Tibial artery (tissue), 4 donors: ENCODE measurements at regions not wholly inside any gene's neighbourhood (a gene's known extent, or its start where the extent isn't known, plus 50 kb on each side); places are given as distances from the start of the nearest gene placed in this dataset.

Experiments used
- DNase-seq, 2 donors: peaks; one replicate each; pipeline ENCODE4 v3.0.0-alpha.2; 2019
- H3K27ac ChIP-seq, 2 donors: fragments of 200-600 bp; sonication (generic) in 1 of 2; 1 replicate in 1 of 2; 2 replicates in 1 of 2; pipeline ENCODE4 v1.5.1; 2018 to 2019; ENCODE audit warnings: mild to moderate bottlenecking in 1 of 2
- H3K27me3 ChIP-seq, 2 donors: fragments of 200-600 bp; sonication (generic) in 1 of 2; one replicate each; pipeline versions ENCODE4 v1.5.1 to v1.6.0; 2016 to 2019
- H3K36me3 ChIP-seq, 3 donors: fragments of 200-600 bp; sonication (generic) in 2 of 3; one replicate each; pipeline ENCODE4 v1.5.1; 2016 to 2019; ENCODE audit warnings: mild to moderate bottlenecking in 2 of 3
- H3K4me1 ChIP-seq, 4 donors: fragments of 200-600 bp; sonication (generic) in 2 of 4; 1 replicate in 3 of 4; 2 replicates in 1 of 4; pipeline ENCODE4 v1.5.1; 2016 to 2019
- H3K4me3 ChIP-seq, 2 donors: fragments of 200-600 bp; sonication (generic) in 1 of 2; 1 replicate in 1 of 2; 2 replicates in 1 of 2; pipeline ENCODE4 v1.5.1; 2018 to 2019; ENCODE audit warnings: mild to moderate bottlenecking in 2 of 2
- H3K9me3 ChIP-seq, 3 donors: fragments of 200-600 bp; sonication (generic) in 1 of 3; one replicate each; pipeline ENCODE4 v1.5.1; 2016 to 2019
- CTCF ChIP-seq, 2 experiments: fragments of 200-600 bp in 1 of 2; fragments of 450-650 bp in 1 of 2; IDR thresholded peaks; one replicate each; pipeline ENCODE4 v1.5.1; 2017 to 2019; ENCODE audit warnings: antibody characterized with exemption in 2 of 2, mild to moderate bottlenecking in 1 of 2, moderate library complexity in 1 of 2
- intact Hi-C: fragments of 100-400 bp; cut with DNase I; formaldehyde crosslinking; loops from one replicate; pipeline ENCODE4 v1.15.0; 2023; ENCODE audit warnings: low total_unique reads

- Histone ChIP-seq H3K27me3 (peaks cover 0 to 9% of the 10 kb centered on the region in 2 donors), H3K27ac (no peak overlapping the region), H3K9me3 (no peaks in the 10 kb centered on the region), H3K36me3 (no peaks in the 10 kb centered on the region), H3K4me1 (peaks cover 0 to 15% (median 8%) of the 10 kb centered on the region in 4 donors), H3K4me3 (no peak overlapping the region)
- intact Hi-C loops = no loop called here
- no peak for DNase-seq
- no peak for TF ChIP-seq CTCF (IDR thresholded peaks at IDR 0.05)
These were observed 71.9 kb downstream of the TEX51 start for GRCh38 chr2:126970583-126970982.

- H3K9me3 ChIP-seq = no peaks in the 10 kb centered on the region
- no peak for TF ChIP-seq CTCF (IDR thresholded peaks at IDR 0.05)
- intact Hi-C loops = no loop called here
- peak overlapping the region in 1 of 2 donors; percentile 53 for H3K4me3 ChIP-seq
- no peak for DNase-seq
- H3K4me1 ChIP-seq = peaks cover 0 to 15% (median 8%) of the 10 kb centered on the region in 4 donors
- no peak overlapping the region for H3K27ac ChIP-seq
- H3K36me3 ChIP-seq = no peaks in the 10 kb centered on the region
- peaks cover 0 to 11% of the 10 kb centered on the region in 2 donors for H3K27me3 ChIP-seq
These were observed 72.4 kb downstream of the TEX51 start for GRCh38 chr2:126971162-126971480.

- peaks cover 0 to 15% of the 10 kb centered on the region in 2 donors for H3K27me3 ChIP-seq
- no peaks in the 10 kb centered on the region for H3K36me3 ChIP-seq
- peaks cover 0 to 15% (median 8%) of the 10 kb centered on the region in 4 donors for H3K4me1 ChIP-seq
- peak overlapping the region in 1 of 2 donors; percentile 31 for H3K27ac ChIP-seq
- TF ChIP-seq CTCF (IDR thresholded peaks at IDR 0.05) = peak; percentile 81 to 94
- no peaks in the 10 kb centered on the region for H3K9me3 ChIP-seq
- peak; percentile 48 to 83 for DNase-seq
- peak overlapping the region; percentile 34 to 53 for H3K4me3 ChIP-seq
- intact Hi-C loops = no loop called here
These were observed 73.0 kb downstream of the TEX51 start for GRCh38 chr2:126971481-126972278.

- Histone ChIP-seq H3K4me3 (peak overlapping the region in 1 of 2 donors; percentile 53), H3K9me3 (no peaks in the 10 kb centered on the region), H3K36me3 (no peaks in the 10 kb centered on the region), H3K27ac (no peak overlapping the region), H3K27me3 (peaks cover 0 to 15% of the 10 kb centered on the region in 2 donors), H3K4me1 (peaks cover 0 to 15% (median 8%) of the 10 kb centered on the region in 4 donors)
- no peak for TF ChIP-seq CTCF (IDR thresholded peaks at IDR 0.05)
- intact Hi-C loops = no loop called here
- DNase-seq = no peak
These were observed 73.6 kb downstream of the TEX51 start for GRCh38 chr2:126972279-126972626.

- Histone ChIP-seq H3K4me3 (no peak overlapping the region), H3K9me3 (no peaks in the 10 kb centered on the region), H3K27ac (no peak overlapping the region), H3K36me3 (no peaks in the 10 kb centered on the region), H3K4me1 (peaks cover 0 to 15% (median 8%) of the 10 kb centered on the region in 4 donors), H3K27me3 (peaks cover 0 to 17% of the 10 kb centered on the region in 2 donors)
- intact Hi-C loops = no loop called here
- DNase-seq = no peak
- TF ChIP-seq CTCF (IDR thresholded peaks at IDR 0.05) = no peak
These were observed 75.1 kb downstream of the TEX51 start for GRCh38 chr2:126973745-126974144.
